Glutamatergic neuron (in vitro differentiated cells): ENCODE measurements at regions not wholly inside any gene's neighbourhood (a gene's known extent, or its start where the extent isn't known, plus 50 kb on each side); places are given as distances from the start of the nearest gene placed in this dataset.
A peak's percentile ranks its signal among the peaks of the same experiment; 100 is the strongest.

Source experiments
- DNase-seq: peaks from one replicate; pipeline ENCODE4 v3.0.0; 2022
- H3K27ac Mint-ChIP-seq: one replicate; pipeline ENCODE4 v1.8.0; 2020; ENCODE audit warnings: mild to moderate bottlenecking, mixed read lengths, inconsistent platforms; ENCODE audit not compliant: unreplicated experiment
- H3K27me3 Mint-ChIP-seq: one replicate; pipeline ENCODE4 v1.8.0; 2020; ENCODE audit warnings: mild to moderate bottlenecking, moderate library complexity, mixed read lengths, inconsistent platforms; ENCODE audit not compliant: unreplicated experiment
- H3K36me3 Mint-ChIP-seq: one replicate; pipeline ENCODE4 v1.8.0; 2020; ENCODE audit warnings: mild to moderate bottlenecking, mixed read lengths, inconsistent platforms; ENCODE audit not compliant: unreplicated experiment
- H3K4me1 Mint-ChIP-seq: one replicate; pipeline ENCODE4 v1.8.0; 2020; ENCODE audit warnings: mild to moderate bottlenecking, low read depth, mixed read lengths, inconsistent platforms; ENCODE audit not compliant: unreplicated experiment
- H3K4me3 Mint-ChIP-seq: one replicate; pipeline ENCODE4 v1.8.0; 2020; ENCODE audit warnings: mild to moderate bottlenecking, mixed read lengths, inconsistent platforms; ENCODE audit not compliant: unreplicated experiment
- H3K9me3 Mint-ChIP-seq: one replicate; pipeline ENCODE4 v1.8.0; 2020; ENCODE audit warnings: mild to moderate bottlenecking, moderate library complexity, mixed read lengths, inconsistent platforms; ENCODE audit not compliant: unreplicated experiment
- CTCF ChIP-seq: fragments of 200-600 bp; sonication (generic); IDR thresholded peaks from one replicate; pipeline ENCODE4 v1.5.0; 2021; ENCODE audit not compliant: partially characterized antibody, unreplicated experiment

- H3K4me1 Mint-ChIP-seq = peaks cover 42% of the 10 kb centered on the region
- DNase-seq = no peak
These were observed 149.7 kb upstream of the ZNF366 start for GRCh38 chr5:72656756-72657513.

GRCh38 chr5:72656331-72656730, 149.1 kb upstream of the ZNF366 start:
- Mint-ChIP-seq H3K4me3 (peak overlapping the region; percentile 47), H3K27ac (peak overlapping the region; percentile 89), H3K4me1 (peaks cover 48% of the 10 kb centered on the region)

More at GRCh38 chr5:72656756-72657513, 149.7 kb upstream of the ZNF366 start:
- Mint-ChIP-seq H3K9me3 (peaks cover 23% of the 10 kb centered on the region), H3K4me3 (peak overlapping the region; percentile 8), H3K27me3 (peaks cover 7% of the 10 kb centered on the region), H3K27ac (peak overlapping the region; percentile 20), H3K36me3 (no peaks in the 10 kb centered on the region)
- no peak for TF ChIP-seq CTCF

GRCh38 chr5:72654231-72654630, 147.0 kb upstream of the ZNF366 start:
- Mint-ChIP-seq H3K4me1 (peaks cover 56% of the 10 kb centered on the region), H3K27me3 (peaks cover 7% of the 10 kb centered on the region), H3K9me3 (peaks cover 24% of the 10 kb centered on the region), H3K36me3 (no peaks in the 10 kb centered on the region), H3K27ac (peak overlapping the region; percentile 100), H3K4me3 (peak overlapping the region; percentile 77)
- TF ChIP-seq CTCF = no peak
- peak; percentile 75 for DNase-seq

More at GRCh38 chr5:72656331-72656730, 149.1 kb upstream of the ZNF366 start:
- Mint-ChIP-seq H3K9me3 (peaks cover 24% of the 10 kb centered on the region), H3K36me3 (no peaks in the 10 kb centered on the region), H3K27me3 (peaks cover 7% of the 10 kb centered on the region)
- no peak for TF ChIP-seq CTCF
- no peak for DNase-seq

GRCh38 chr5:72653586-72653985, 146.4 kb upstream of the ZNF366 start:
- H3K9me3 Mint-ChIP-seq = peaks cover 24% of the 10 kb centered on the region
- peak overlapping the region; percentile 100 for H3K27ac Mint-ChIP-seq
- TF ChIP-seq CTCF = no peak
- H3K4me3 Mint-ChIP-seq = peak overlapping the region; percentile 77
- peak; percentile 45 for DNase-seq
- no peaks in the 10 kb centered on the region for H3K36me3 Mint-ChIP-seq
- H3K4me1 Mint-ChIP-seq = peaks cover 60% of the 10 kb centered on the region
- peaks cover 7% of the 10 kb centered on the region for H3K27me3 Mint-ChIP-seq

- H3K27me3 Mint-ChIP-seq = peaks cover 7% of the 10 kb centered on the region
- peaks cover 24% of the 10 kb centered on the region for H3K9me3 Mint-ChIP-seq
- no peak overlapping the region for H3K27ac Mint-ChIP-seq
- peaks cover 72% of the 10 kb centered on the region for H3K4me1 Mint-ChIP-seq
- H3K4me3 Mint-ChIP-seq = peak overlapping the region; percentile 15
- no peak for TF ChIP-seq CTCF
- H3K36me3 Mint-ChIP-seq = no peaks in the 10 kb centered on the region
- DNase-seq = no peak
These were observed 144.6 kb upstream of the ZNF366 start for GRCh38 chr5:72651779-72652178.
